ENCODE measurements at regions not wholly inside any gene's neighbourhood (a gene's known extent, or its start where the extent isn't known, plus 50 kb on each side); places are given as distances from the start of the nearest gene placed in this dataset.

DNA sequence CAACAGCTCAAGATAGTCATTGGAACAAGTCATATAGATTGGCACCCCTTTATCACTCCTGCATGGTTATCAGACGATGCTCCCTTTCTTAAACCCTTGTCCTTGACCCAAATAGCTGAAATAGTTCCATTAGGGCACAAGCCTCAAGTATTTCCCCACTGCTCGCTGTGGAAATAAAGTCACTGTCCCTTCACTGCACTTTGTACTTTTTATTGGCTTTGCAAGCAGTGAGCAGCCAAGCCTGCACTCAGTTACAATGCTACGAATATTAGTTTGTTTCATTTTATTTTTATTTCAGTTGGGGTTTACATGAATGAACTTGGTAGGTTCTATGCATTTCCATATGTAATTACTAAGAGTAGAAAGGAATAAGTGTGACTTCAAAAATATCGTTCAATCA lies 1176.4 kb downstream of the BRINP3 start:
- Mint-ChIP-seq H3K36me3 (no peaks in the 10 kb centered on the region), H3K4me3 (no peak overlapping the region), H3K27me3 (no peaks in the 10 kb centered on the region), H3K27ac (no peak overlapping the region), H3K9me3 (no peaks in the 10 kb centered on the region), H3K4me1 (ENCODE audit: unreplicated experiment) (no peaks in the 10 kb centered on the region)
- TF ChIP-seq, protein P1, sequence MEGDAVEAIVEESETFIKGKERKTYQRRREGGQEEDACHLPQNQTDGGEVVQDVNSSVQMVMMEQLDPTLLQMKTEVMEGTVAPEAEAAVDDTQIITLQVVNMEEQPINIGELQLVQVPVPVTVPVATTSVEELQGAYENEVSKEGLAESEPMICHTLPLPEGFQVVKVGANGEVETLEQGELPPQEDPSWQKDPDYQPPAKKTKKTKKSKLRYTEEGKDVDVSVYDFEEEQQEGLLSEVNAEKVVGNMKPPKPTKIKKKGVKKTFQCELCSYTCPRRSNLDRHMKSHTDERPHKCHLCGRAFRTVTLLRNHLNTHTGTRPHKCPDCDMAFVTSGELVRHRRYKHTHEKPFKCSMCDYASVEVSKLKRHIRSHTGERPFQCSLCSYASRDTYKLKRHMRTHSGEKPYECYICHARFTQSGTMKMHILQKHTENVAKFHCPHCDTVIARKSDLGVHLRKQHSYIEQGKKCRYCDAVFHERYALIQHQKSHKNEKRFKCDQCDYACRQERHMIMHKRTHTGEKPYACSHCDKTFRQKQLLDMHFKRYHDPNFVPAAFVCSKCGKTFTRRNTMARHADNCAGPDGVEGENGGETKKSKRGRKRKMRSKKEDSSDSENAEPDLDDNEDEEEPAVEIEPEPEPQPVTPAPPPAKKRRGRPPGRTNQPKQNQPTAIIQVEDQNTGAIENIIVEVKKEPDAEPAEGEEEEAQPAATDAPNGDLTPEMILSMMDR (conservative IDR thresholded peaks at IDR 0.05): no peak
- DNase-seq (ENCODE audit: extremely low spot score, unreplicated experiment): no peak

DNA sequence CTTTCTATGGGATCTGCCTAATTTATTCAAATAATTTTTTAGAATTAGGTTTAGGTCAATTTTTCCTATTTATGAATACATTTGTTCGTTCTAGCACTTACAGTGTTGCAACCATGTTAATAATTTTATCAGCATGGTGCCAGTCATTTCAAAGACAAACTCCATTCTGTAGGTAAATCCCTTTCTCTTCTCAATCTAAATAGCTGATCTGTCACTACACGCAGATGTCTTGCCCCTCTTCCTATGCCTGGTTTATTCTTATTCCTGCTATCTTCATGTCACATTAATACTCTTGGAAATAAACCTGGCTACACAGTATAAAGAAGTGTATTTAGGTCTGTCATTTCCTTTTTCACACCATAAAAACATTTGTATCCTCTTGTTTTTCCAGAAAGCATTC lies 1172.4 kb downstream of the BRINP3 start:
- no peak overlapping the region for H3K27ac Mint-ChIP-seq

DNA sequence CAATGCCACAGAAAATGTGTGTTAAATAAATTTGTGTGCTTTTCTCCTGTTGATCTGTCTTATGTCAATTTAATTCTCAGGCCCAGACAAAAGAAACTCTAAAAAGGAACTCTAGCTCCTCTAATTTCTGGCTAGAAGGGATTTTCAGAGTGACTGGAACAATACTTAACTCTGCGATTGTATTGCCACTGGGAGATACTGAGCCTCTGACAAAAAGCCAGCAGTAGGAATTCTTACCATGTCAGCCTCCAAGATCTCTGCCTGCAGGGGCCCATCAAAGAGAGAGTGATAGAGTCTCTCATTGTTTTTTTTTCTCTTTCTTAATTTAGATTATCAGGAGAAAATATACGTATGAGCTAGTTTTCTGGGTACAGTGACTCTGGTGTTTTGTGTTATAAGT lies 1165.7 kb downstream of the BRINP3 start:
- TF ChIP-seq, protein P1 (conservative IDR thresholded peaks at IDR 0.05): no peak
- H3K4me1 Mint-ChIP-seq (ENCODE audit: unreplicated experiment): peaks cover 6% of the 10 kb centered on the region
- no peaks in the 10 kb centered on the region for H3K36me3 Mint-ChIP-seq
- H3K9me3 Mint-ChIP-seq: no peaks in the 10 kb centered on the region
- H3K27ac Mint-ChIP-seq: no peak overlapping the region
- no peak for DNase-seq (ENCODE audit: extremely low spot score, unreplicated experiment)
- H3K4me3 Mint-ChIP-seq: no peak overlapping the region
- H3K27me3 Mint-ChIP-seq: no peaks in the 10 kb centered on the region

More for the DNA sequence above, 1172.4 kb downstream of the BRINP3 start:
- H3K4me3 Mint-ChIP-seq: no peak overlapping the region
- H3K27me3 Mint-ChIP-seq: no peaks in the 10 kb centered on the region
- H3K9me3 Mint-ChIP-seq: no peaks in the 10 kb centered on the region
- no peaks in the 10 kb centered on the region for H3K36me3 Mint-ChIP-seq
- no peaks in the 10 kb centered on the region for H3K4me1 Mint-ChIP-seq (ENCODE audit: unreplicated experiment)
- no peak for DNase-seq (ENCODE audit: extremely low spot score, unreplicated experiment)
- TF ChIP-seq, protein P1 (conservative IDR thresholded peaks at IDR 0.05): no peak

DNA sequence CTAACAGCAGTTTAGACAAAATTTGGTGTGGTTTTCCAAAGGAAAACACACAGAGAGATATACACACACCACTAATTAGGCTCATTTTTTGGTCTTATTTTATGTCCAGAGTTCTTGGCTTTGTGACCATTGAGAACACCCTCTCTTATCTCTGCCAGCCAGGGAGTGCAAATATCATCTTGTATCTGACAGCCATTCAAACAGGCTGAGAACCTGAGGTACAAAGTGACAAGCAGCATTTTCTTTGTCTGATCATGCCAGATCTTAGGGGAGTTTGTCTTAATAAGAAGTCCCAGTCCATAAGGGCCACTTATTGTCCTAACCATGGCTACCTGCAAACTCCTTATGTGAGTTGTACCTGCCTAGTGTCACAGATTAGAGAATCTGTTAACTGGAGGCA lies 1165.2 kb downstream of the BRINP3 start:
- H3K9me3 Mint-ChIP-seq: no peaks in the 10 kb centered on the region
- TF ChIP-seq, protein P1 (conservative IDR thresholded peaks at IDR 0.05): no peak
- H3K27ac Mint-ChIP-seq: no peak overlapping the region

DNA sequence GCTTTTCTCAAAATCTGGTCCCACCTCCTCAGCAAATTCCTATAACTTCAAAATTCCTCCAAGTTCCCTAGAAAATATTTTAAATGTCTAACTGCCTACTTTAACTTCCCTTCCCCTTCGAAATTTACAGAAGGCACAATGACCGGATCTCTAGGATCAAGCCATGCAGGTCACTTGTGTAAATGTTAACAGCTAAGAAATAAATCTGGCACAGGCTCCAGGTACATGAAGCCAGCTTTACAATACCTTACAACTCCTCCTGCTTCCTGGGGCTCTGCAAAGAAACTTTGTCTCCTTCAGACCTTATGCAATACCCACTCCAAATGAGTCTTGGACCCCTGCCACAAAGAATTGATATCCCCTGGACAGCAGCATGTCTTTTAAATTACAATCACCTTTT lies 1164.2 kb downstream of the BRINP3 start:
- Mint-ChIP-seq H3K4me1 (ENCODE audit: unreplicated experiment) (peaks cover 6% of the 10 kb centered on the region), H3K4me3 (no peak overlapping the region), H3K27me3 (no peaks in the 10 kb centered on the region), H3K9me3 (no peaks in the 10 kb centered on the region), H3K27ac (no peak overlapping the region), H3K36me3 (no peaks in the 10 kb centered on the region)
- TF ChIP-seq, protein P1 (conservative IDR thresholded peaks at IDR 0.05): no peak
- no peak for DNase-seq (ENCODE audit: extremely low spot score, unreplicated experiment)

More for the DNA sequence above, 1165.2 kb downstream of the BRINP3 start:
- Mint-ChIP-seq H3K36me3 (no peaks in the 10 kb centered on the region), H3K4me1 (ENCODE audit: unreplicated experiment) (peaks cover 6% of the 10 kb centered on the region), H3K4me3 (no peak overlapping the region), H3K27me3 (no peaks in the 10 kb centered on the region)
- no peak for DNase-seq (ENCODE audit: extremely low spot score, unreplicated experiment)

All from type B pancreatic cell (in vitro differentiated cells).